DMS153 treated with DMSO at 0.1 percent for 48 hours (cell line): ENCODE measurements at regions not wholly inside any gene's neighbourhood (a gene's known extent, or its start where the extent isn't known, plus 50 kb on each side); places are given as distances from the start of the nearest gene placed in this dataset.

Experiments used
- DNase-seq: peaks from one replicate; lab custom pipeline; 2025; ENCODE audit not compliant: unreplicated experiment; lab: John Stamatoyannopoulos, UW

DNA sequence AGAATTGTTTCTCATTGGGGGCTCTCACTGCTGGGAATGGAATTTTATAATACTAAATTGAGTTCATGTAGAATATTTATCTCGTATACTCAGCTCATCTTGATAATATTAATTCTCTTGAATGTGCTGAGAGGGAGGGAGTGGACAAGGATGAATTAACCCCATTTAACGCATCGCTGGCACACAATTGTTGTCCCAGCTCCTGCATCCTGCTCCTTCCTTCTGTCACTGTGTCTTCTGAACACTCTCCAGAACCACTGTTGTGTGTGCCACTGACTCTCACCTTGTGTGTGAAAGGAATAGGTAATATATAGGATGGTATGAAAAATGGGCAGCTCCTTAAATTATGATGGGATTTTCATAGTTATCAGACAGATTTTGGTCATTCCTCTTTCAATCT is 267.3 kb downstream of the MTRR start:
- no peak for DNase-seq

DNA sequence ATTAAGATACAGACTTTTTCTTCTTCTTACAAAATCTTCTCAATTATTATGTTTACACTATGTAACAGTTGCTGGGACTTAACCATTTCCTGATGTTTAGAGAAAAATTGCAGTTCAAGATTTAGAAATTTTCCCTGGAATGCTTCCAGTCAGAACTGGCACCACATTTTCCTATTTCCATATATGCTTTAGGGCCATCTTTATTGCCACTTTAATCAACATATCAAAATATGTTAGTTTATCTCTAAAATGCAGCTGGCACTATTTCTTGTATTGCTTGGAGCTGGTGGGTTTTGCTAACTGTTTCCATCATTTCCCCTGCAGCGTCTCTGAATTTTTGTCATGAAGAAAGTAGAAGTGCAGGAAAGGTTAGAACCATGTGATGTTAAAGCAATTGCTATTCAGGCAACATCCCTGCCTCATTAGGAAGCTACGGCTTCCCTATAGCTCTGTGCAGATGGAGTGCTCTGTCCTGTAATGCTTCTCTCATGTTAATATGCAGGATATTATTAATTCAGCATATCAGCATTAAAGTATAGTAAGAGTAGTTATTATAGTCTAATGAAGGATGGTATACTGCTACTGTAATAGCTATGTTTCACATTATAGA is 269.1 kb downstream of the MTRR start:
- no peak for DNase-seq

DNA sequence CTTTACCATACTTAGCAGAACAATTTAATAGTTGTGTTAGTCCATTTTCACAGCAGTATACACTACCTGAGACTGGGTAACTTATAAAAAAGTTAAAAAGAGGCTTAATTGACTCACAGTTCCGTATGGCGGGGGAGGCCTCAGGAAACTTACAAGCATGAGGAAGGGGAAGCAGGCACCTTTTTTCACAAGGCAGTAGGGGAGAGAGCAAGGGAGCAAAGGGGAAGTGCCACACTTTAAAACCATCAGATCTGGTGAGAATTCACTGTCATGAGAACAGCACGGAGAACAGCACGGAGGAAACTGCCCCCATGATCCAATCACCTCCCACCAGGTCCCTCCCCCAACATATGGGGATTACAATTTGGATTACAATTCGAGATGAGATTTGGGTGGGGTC is 269.9 kb downstream of the MTRR start:
- DNase-seq: no peak

DNA sequence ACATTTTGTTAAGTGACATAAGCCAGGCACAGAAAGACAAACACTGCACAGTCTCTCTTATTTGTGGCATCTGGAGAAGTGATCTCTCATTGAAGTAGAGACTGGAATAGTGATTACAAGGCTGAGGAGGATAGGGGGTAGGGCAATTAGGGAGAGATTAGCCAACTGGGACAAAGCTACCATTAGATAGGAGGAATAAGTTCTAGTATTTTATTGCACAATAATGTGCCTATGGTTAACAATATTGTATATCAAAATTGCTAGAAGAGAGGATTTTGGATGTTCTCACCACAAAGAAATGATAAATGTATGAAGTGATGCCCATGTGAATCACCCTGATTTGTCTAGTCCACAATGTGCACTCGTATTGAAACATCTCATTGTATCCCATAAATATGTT is 281.8 kb downstream of the MTRR start:
- DNase-seq: no peak

DNA sequence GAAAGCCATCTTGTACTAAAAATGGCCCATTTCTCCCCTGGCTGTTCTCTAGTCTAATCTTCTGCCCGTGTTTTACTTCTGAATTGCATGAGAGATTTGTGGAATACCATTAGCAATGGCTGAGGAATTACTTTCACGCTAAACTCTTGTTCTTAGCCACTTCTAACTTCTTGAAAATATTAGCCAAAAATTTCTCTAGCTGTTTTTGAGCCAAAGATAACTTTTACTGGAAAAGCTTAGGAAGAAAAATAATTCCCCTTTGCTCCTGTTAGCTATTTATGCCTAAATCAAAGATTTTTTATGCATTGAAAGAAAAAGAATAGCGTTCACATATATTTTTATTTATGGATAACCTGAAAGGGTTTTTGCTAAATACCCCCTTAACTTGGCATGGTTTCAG is 287.8 kb downstream of the MTRR start:
- no peak for DNase-seq

DNA sequence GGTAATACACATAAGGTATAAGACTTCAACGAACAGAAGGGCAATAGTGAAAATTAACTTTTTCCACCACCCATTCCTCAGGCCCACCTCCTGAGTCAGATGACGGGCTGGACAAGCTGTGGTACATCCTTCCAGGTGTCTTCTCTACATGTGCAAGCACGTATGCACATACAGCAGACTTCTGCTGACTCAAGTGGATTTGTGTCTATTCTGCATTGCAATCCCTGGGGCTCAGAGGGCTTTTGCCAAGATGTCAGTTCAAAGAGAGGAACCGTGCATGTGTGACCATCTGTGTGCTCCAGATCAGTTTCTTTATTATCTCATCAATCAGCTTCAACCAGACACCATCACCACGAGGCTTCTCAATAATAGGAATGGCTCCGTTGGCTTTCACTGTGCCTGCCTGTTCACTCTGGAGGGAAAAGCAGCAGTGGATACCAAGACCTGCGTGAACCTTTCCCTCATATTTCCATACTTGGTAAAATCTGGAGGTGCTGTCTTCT is 288.4 kb downstream of the MTRR start:
- DNase-seq: no peak

DNA sequence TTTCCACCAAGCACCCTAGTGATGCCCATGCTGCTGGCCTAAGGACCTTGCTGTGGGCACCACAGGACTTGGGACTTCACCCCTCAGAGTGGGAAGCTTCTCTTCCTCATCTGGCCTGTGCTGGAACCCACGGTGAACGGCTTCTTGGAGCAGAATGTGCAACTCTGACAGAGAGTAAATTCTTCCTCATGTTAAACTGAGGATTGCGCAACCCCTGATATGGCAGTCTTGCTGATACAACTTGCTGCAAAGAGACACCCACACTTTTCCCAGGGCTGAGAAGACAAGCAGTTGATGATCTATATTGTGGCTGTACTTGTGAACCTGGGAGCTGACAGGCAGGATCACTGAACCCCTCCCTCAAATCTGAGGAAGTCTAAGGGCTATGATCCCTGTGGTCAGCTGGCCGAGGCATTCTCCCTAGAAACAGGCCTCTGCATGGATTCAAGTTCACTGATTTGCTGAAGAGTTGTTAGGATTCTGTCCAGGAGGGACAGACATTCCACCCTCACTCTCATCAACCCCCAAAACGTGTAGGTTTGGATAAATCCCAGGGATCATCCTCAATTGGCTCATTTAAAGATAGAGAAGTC is 307.2 kb downstream of the MTRR start:
- no peak for DNase-seq

DNA sequence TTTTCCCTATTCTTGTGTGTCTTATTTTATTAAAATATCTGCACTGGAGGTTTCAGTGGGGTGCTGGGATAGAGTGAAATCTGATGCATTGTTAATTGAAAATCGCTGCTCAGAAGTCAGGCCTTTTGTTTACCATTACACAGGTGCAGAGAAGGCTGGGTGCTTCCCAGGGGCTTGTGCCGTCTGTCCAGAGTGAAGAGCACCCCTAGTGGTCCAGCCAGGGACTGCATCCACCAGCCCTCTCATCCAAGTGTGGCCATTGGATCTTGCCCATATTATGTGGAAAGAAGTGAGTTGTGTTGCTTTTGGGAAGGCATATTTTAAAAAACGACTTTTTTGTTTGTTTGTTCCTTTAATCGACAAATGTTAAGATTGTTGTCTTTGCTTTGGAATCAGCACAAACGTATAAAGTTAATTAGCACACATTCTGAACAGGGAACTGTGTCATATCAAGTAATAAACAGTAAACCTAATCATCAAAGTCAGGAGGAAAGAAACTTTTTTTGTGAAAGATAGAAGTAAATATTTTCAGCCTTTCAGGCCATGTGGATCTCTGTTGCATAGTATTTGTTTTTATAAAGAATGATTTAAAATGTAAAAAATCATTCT is 315.6 kb downstream of the MTRR start:
- DNase-seq: peak; percentile 25

DNA sequence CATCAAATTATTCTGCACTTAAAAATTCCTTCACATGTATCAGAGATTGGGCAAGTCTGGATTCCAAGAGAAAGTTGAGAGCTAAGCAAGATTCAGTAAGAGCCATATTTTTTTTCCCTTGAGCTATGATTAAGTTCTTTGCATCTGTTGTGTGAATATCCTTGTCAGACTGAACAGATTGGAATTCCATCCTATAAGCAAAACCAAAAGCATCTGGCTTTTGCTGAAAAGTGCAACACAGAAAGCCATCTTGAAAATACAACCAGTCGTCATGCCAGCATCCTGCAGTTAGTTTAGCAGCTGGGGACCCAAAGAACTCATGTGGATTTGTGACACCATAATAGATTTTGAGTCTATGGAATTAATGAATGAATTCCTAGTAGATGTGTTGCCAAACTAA is 316.9 kb downstream of the MTRR start:
- DNase-seq: no peak

DNA sequence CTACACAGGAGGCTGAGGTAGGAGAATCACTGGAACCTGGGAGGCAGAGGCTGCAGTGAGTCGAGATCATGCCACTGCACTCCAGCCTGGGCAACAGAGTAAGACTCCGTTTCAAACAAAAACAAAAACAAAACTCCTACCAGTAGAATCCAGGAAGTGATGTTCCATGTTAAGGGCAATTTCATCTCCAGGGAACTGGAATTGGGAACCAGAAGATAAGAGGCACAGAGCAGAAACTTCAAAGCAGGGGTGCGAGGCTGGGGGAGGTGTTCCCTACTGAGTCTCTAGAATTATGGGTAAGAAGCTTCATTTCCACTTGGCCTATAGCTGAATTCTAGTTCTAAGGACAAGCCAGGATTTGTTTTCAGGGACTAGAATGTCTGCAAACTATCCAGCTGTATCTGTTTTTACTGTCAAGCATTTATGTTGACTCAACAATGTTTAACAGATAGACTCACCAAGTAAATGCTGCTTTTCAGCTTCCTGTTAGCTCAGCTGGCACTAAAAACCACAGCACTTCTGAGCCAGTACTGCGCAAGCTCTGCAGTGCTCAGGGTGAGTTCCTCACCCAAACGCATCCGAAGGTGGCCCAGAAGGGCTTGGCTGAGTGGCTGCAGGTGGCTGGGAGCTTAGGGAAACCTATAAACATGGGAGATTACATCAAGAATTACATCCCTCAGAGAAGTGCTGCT is 320.1 kb downstream of the MTRR start:
- DNase-seq: peak; percentile 96

DNA sequence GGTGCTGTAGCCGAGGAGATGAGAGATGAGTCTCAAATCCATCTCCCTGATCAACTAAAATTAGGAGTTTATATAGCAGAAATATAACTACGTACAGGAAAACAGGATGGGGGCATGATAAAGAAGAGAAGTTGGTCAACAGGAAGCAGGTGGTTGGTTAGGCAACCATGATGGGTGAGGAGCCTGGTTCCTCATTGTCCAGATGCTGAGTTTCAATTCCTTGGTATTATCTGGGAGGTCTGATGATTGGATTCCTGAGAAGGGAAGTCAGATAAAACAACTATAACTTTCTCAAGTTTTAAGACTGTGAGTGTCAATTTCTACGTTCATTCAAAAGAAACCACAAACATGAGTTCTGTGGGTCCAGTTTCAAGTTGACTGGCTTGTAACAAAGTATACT is 323.9 kb downstream of the MTRR start:
- DNase-seq: no peak

DNA sequence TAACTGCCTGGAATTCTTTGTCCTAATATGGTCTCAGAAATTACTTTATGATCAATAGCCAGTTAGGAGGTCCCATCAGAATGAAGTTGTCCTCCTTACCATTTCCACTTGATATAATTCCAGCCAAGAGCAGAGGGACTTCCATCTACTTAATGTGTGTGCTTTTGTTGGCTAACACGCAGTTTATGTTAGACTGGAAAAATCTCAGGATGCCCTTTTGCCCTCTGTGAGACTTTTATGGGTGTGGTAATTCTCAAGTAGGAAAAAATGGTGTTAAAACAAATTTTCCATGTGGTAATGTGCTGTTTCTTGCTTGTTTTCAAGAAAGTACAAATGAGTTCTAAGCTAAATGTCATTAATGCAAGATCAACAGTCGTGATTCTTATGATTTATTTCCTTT is 327.1 kb downstream of the MTRR start:
- no peak for DNase-seq

DNA sequence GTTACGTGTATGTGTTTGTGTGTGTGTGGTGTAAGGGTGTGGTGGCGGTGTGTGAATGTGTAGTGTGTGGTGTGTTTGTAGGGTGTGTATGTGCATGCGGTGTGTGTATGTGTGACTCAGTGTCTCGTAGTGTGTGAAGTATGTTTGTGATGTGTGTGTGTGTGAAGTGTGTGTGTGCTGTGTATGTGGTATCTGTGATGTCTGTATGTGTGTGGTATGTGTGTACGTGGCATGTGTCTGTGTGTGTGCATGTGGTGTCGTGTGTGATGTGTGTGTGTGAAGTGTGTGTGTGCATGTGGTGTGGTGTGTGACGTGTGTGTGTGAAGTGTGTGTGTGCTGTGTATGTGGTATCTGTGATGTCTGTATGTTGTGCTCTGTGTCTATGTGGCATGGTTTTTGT is 339.4 kb downstream of the MTRR start:
- no peak for DNase-seq

DNA sequence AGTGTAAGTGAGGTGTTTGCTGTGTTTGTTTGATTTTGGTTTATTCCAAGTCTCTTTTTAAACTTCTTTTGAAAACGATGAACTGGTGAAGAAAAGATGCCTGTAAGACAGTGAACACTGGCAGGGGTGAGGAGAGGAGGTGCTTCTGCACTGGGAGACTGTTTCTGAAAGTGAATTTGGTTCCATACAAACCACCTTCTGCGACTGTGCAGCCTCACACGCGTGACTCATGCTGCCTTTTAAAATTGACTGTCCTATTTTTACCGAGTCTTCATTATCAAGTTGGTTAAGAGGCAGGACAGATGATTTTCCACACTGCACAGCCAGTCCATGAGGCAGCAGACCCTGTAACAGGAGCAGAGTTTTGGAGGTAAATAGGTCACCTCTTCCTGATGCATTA is 340.6 kb downstream of the MTRR start:
- no peak for DNase-seq

DNA sequence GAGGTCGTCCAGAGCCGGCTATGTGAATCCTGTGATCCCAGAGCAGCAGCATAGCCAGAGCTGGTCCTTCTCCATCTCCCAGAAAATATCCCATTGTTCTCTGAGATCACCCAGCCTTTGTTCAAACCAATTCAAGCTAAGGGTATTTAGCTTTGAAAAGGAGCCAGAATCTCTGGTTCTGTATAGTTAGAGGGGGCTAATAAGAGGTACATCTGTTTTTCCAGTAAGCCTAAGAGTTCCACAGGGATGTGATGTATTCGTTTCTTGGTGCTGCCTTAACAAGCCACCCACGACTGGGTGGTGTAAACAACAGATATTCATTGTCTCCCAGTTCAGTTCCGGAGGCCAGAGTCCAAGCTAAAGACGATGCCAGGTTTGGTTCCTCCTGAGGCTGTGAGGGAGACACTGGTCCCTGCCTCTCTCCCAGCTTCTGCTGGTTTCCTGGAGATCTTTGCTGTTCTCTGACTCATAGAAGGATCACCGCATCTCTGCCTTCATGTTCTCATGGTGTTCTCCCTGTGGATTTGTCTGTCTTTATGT is 344.8 kb downstream of the MTRR start:
- no peak for DNase-seq

DNA sequence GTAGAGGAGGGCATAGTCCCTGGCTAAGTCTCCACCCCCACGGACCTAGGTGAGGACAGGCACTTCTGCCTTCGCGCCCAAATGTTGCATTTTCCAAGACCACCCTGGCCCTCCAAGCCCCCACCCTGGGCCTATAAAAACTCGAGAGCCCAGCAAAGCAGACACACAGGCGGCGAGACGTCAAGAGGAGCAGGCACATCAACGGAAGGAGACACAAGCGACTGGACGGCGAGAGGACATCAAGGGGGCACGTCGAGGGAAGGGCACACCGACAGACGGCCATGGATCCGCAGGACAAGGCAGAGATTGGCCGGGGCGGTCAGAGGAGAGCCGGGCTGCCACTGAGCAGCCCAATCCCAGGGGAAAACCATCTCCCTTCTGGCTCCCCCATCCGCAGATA is 348.0 kb downstream of the MTRR start:
- DNase-seq: no peak

DNA sequence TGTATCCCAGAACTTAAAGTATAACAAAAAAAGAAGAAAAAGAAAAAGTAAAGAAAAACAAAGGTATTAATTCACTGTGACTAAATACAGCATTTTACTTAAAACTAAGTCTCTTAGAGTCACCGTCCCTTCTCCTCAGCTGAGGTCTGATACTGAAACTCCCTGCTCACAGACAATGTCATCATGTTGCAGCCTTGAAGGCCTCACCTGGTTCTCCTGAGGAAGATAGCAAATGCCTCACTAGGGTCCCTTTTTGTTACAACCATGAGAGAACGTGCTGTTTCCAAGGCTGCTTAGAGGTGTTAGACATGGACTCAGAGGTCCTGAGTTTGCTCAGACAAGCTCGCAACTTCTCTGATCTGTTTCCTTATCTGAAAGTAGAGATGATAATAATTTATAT is 357.2 kb downstream of the MTRR start:
- no peak for DNase-seq

DNA sequence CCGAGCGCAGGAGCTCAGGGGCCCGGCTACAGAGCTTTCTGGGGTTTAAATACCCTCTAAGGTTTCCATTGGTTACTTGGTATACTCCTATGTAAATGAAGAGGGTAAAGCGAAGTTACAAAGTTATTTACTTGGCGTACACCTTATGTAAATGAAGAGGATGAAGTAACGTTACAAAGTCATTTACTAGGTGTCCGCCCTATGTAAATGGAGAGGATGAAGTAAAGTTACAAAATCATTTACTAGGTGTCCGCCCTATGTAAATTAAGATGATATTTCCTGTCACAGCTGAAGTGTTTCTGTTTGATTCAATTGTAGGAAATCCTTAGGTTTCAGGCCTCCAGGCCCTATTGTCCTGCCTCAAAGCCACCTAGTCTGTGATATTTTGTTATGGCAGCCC is 358.2 kb downstream of the MTRR start:
- DNase-seq: peak; percentile 11

DNA sequence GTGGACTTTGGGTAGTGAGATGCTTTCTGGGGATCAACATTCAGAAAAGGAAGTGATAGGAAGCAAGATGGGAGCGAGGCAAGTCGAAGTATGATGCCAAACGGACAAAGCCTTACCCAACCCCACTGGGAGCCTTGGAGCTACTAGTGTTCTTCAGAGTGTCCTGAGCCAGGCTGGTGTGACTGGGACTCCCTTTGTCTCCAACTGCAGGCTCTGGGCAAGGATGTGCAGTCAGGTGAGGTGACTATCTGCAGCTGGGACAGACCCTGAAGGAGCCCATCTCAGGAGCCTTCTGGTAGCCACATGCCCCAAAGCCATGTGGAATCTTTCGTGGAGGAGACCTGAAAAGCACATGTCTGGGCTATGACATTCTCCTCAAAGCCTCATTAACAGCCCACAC is 360.6 kb downstream of the MTRR start:
- DNase-seq: no peak

DNA sequence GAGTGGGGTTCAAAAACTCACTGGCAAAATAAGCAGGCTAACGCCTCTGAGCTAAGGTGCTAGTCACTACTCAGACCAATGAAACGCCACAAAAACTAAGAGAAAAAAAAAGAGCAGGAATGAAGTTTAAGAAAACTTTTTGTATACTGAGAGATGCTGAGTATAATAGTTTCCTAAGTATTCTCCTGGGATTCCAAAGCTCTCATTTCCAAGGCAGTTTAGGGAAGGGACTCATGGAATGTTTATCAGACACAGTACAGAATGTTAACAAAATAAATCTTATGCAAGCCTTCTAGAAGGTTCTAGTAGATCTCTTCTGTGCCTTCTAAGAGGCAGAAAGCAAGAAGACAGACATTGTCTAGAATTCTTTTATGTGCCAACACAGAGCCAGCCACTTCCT is 361.9 kb downstream of the MTRR start:
- no peak for DNase-seq

DNA sequence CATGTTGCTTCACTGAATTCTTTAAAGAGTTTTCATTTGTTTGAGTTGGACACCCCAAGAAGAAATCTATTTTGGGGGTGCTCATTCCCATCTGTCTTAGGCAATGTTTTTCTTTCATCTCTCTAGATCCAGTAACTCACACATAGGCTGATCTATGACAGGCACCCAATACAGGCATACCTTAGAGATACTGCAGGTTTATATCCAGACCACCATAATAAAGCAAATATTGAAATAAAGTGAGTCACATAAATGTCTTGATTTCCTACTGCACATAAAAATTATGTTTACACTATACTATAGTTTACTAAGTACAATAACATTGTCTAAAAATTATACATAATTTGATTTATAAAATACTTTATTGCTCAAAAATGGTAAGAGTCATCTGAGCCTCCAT is 364.5 kb downstream of the MTRR start:
- no peak for DNase-seq

DNA sequence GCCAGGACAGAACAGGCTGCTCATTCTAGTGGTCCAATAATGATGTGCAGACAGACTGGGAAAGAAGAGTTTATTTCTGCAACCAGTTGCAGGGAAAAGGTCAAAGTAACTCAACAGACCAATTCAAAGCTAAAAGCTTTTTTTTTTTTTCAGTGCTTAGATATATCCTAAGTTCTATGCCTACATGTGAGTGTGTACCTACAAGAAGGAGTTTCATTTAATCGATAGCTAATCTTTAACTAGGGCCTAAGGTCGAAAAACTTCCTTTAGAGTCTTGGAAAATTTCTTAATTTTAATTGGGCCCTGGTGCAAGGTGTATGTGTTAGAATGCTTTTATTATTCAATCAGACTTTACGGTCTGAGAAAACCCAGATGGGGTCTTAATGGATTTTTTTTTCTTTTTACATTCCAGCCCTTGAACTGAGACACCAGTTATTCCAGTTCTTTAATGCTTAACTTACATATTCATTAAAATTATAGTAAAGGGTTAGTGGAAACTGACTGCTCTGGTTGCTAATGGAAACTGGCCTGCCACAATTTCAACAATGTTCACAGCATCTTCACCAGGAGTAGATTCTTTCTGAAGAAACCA is 365.3 kb downstream of the MTRR start:
- DNase-seq: no peak
